GM18870 (cell line): ENCODE measurements at regions not wholly inside any gene's neighbourhood (a gene's known extent, or its start where the extent isn't known, plus 50 kb on each side); places are given as distances from the start of the nearest gene placed in this dataset.

Experiments used
- ATAC-seq: cut with Tn5 transposase; IDR thresholded peaks from one replicate; pipeline ENCODE4 v1.9.1; 2021; ENCODE audit warnings: moderate library complexity; ENCODE audit not compliant: unreplicated experiment

GRCh38 chr3:72496051-72496670 is 352.1 kb downstream of the SHQ1 start:
- ATAC-seq: no peak

DNA sequence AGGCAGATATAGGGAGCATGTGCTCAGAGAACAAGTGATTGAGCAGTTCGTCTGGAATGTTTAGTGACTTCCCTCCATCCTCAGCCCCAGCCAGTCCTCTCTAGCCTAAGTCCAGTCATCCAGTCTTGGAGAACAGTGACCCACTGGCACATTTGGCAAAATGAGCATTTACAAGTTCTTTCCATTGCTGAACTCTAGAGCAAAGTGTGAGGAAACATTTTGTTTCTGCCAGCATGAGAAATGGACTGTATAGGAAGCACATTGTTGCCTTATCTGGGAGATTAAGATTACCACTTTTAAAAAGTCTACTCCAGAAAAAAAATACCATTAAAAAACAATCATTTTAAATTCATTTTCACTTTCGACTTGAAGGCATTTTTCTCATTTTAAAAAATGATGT is 353.6 kb downstream of the SHQ1 start:
- ATAC-seq: no peak

DNA sequence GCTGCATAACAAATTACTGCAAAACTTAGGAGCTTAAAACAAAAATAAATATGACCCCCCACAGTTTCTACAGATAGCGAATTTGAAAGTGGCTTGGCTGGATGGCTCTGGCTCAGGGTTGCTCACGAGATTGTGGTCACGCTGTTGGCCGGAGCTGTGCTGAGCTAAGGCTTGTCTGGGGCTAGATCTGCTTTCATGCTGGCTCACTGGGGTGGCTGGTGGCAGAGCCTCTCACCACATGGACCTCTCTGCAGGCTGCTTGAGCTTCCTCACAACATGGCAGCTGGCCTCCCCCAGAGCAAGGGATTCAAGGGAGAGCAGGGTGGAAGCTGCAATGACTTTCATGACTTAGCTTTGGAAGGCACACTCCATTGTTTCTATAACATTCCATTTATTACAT is 354.1 kb downstream of the SHQ1 start:
- no peak for ATAC-seq

DNA sequence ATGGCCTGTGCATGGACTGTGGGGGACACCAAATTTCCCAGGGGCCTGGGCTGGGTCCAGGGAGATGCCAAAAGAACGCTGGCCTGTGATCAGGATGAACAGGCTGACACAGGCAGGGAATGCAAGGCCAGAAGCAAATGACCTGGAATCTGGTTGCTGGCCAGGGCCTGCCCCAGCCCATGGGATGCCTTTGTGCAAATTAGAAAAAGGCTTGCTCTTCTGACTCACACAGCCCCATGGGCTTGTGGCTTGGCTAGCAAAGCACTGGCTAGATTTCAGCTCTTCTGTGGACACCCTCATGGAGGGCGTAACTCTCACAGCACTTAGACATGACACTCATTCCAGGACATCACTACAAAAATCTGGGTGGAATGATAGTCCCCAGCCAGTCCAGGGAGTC is 356.0 kb downstream of the SHQ1 start:
- no peak for ATAC-seq

GRCh38 chr3:72490688-72491435 is 357.4 kb downstream of the SHQ1 start:
- ATAC-seq: no peak

GRCh38 chr3:72489901-72490300 is 358.3 kb downstream of the SHQ1 start:
- no peak for ATAC-seq

DNA sequence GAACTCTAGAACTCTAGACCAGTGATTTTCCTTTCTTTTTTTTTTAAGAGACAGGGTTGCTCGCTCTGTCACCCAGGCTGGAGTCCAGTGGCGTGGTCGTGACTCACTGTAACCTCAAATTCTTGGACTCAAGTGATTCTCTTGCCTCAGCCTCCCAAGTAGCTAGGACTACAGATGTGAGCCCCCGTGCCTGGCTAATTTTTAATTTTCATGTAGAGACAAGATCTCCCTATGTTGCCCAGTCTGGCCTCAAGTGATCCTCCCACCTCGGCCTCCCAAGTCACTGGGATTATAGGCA is 359.6 kb downstream of the SHQ1 start:
- no peak for ATAC-seq

GRCh38 chr3:72487946-72488737 is 360.1 kb downstream of the SHQ1 start:
- no peak for ATAC-seq

DNA sequence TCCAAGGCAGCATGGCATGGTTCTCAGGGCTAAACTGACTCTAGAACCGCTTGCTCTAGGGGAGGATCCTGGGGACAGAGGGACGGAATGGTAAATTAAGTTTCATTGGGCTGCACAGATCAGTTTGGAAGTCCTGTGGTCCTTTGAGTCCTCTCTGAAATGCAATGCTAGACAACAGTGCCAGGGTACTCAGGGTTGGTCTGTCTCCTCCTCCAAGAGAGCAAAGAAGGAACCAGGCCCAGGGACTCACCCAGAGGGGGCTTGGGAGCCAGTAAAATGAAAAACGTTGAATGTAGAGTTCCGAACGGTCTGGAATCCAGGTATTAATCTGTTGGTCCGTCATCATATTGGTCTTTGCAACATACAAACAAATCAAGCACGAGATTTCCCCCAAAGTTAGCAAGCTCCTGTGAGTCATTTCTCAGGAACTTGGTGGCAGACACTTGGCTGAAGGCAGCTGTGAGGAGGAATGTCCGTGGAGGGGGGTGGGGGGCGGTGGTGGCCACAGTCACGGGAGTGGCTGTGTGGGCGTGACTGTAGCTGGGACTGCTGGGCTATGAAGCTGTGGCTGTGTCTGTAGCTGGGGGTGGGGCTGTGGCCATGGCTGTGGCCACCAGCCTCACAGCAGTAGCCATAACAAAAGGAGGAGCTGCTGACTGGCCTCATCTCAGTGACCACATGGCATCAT is 361.0 kb downstream of the SHQ1 start:
- ATAC-seq: no peak

GRCh38 chr3:72485641-72486040 is 362.6 kb downstream of the SHQ1 start:
- no peak for ATAC-seq

DNA sequence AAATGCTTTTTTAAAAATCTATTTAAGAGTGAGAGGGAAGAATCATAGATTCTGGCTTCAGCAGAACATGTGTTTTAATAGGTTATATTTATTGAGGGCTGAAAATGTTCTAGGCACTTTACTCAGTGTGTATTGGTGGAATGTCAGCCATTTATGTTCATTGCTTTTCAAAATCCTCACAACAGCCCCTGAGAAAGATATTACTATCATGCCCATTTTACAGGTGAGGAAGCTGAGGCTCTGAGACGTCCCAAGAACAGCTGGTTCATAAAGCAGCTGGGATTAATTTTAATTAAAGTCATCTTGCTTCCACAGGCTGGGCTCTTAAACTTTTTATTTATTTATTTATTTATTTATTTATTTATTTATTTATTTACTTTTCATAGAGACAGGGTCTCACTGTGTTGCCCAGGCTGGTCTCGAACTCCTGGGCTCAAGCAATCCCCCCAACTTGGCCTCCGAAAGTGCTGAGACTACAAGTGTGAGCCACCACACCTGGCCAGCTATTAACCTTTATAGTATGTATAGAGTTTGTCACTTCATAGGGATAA is 364.6 kb downstream of the SHQ1 start:
- no peak for ATAC-seq

GRCh38 chr3:72482589-72483321 is 365.5 kb downstream of the SHQ1 start:
- ATAC-seq: no peak

DNA sequence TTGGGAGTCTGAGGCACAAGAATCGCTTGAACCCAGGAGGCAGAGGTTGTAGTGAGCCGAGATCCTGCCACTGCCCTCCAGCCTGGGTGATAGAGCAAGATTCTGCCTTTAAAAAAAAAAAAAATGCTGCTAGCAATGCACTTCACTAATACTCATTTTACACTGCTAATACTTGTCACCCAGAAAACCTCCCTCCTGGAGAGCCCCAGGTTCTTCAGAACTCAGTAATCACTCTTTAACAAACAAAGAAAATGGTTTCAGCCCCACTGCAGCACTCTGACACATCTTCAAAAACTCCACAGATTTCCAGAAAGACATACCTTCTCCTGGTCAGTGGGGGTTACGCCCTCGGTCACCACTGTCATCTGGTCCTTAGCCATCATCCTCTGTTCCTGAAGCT is 366.7 kb downstream of the SHQ1 start:
- no peak for ATAC-seq

- no peak for ATAC-seq
Observed at GRCh38 chr3:72480366-72480765, 367.9 kb downstream of the SHQ1 start.

DNA sequence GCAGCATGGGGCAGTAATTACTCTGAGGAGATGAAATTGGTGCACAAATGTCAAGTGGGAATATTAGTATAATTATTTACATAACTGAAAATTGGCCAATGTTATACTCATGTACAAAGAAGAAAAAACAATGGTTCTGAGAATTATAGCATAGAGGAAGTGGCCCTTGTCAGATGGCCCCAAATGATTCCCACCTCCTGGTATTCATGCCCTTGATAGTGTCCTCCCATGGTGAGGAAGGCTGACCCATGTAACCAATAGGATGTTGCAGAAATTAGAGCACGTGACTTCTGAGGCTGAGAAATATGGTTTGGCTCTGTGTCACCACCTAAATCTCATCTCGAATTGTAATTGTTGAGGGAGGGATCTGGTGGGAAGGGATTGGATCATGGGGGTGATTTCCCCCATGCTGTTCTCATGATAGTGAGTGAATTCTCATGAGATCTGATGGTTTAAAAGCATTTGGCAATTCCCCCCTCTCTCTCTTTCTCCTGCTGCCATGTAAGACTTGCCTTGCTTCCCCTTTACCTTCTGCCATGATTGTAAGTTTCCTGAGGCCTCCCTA is 368.5 kb downstream of the SHQ1 start:
- no peak for ATAC-seq

- no peak for ATAC-seq
Observed at GRCh38 chr3:72476139-72476483, 372.1 kb downstream of the SHQ1 start.

- ATAC-seq: no peak
Observed at GRCh38 chr3:72475258-72476138, 372.7 kb downstream of the SHQ1 start.

DNA sequence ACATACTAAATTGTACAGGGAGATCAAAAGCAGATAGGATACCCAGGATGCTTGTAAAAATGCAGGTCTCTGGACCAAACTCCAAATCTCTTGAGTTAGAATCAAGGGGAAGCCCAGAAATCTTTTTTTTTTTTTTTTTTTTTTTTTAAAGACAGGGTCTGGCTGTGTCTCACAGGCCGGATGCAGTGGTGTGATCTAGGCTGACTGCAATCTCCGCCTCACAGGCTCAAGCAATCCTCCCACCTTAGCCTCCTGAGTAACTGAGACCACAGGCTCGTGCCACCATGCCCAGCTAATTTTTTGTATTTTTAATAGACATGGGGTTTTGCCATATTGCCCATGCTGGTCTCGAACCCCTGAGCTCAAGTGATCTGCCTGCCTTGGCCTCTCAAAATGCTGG is 373.5 kb downstream of the SHQ1 start:
- ATAC-seq: no peak

DNA sequence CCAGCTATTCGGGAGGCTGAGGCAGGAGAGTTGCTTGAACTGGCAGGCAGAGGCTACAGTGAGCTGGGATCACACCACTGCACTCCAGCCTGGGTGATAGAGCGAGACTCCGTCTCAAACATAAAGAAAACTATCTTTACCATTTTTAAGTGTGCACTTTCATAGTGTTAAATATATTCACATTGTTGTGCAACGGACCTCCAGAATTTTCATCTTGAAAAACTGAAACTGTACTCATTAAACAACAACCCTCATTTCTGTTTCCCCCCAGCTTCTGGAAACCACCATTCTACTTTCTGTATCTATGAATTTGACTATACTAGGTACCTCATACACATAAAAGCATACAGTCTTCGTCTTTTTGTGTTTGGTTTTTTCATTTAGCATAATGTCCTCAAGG is 375.1 kb downstream of the SHQ1 start:
- ATAC-seq: peak; percentile 94
